ENCODE measurements at regions not wholly inside any gene's neighbourhood (a gene's known extent, or its start where the extent isn't known, plus 50 kb on each side); places are given as distances from the start of the nearest gene placed in this dataset.
A peak's percentile ranks its signal among the peaks of the same experiment; 100 is the strongest.

DNA sequence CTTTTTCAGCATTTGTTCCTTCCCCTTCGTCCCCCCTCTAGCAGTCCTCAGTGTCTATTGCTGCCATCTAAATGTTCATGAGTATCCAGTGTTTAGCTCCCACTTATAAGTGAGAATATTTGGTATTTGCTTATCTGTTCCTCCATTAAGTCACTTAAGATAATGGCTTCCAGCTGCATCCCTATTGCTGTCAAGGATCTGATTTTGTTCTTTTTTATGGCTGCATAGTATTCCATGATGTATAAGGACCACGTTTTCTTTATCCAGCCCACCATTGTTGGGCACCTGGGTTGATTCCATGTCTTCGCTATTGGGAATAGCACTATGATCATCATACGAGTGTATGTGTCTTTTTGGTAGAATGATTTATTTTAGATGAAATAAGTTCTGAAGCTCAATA, 166.9 kb upstream of the NCK2 start:
- H4K20me1 ChIP-seq (ENCODE audit: control insufficient read depth, extremely low read depth, insufficient read depth, low read length), result no peaks in the 10 kb centered on the region
- H3K9me1 ChIP-seq (ENCODE audit: control insufficient read depth, extremely low read depth, insufficient read depth, low read length), result no peaks in the 10 kb centered on the region
- no peak overlapping the region for H3K4me3 ChIP-seq (ENCODE audit: control insufficient read depth in 2 of 3, extremely low read depth in 1 of 3, insufficient read depth in 2 of 3, low read depth in 1 of 3, low read length in 3 of 3)
- FAIRE-seq, result no peak
- no peaks in the 10 kb centered on the region for H3K27me3 ChIP-seq (ENCODE audit: control insufficient read depth, extremely low read depth, insufficient read depth, low read length)
- H3K36me3 ChIP-seq (ENCODE audit: control insufficient read depth in 2 of 2, extremely low read depth in 1 of 2, insufficient read depth in 2 of 2, low read length in 2 of 2), result no peaks in the 10 kb centered on the region
- H2AFZ ChIP-seq (ENCODE audit: control insufficient read depth, low read length), result no peak overlapping the region
- TF ChIP-seq EZH2 (IDR thresholded peaks at IDR 0.05; ENCODE audit: low read length), result no peak
- TF ChIP-seq, protein P1, sequence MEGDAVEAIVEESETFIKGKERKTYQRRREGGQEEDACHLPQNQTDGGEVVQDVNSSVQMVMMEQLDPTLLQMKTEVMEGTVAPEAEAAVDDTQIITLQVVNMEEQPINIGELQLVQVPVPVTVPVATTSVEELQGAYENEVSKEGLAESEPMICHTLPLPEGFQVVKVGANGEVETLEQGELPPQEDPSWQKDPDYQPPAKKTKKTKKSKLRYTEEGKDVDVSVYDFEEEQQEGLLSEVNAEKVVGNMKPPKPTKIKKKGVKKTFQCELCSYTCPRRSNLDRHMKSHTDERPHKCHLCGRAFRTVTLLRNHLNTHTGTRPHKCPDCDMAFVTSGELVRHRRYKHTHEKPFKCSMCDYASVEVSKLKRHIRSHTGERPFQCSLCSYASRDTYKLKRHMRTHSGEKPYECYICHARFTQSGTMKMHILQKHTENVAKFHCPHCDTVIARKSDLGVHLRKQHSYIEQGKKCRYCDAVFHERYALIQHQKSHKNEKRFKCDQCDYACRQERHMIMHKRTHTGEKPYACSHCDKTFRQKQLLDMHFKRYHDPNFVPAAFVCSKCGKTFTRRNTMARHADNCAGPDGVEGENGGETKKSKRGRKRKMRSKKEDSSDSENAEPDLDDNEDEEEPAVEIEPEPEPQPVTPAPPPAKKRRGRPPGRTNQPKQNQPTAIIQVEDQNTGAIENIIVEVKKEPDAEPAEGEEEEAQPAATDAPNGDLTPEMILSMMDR (optimal IDR thresholded peaks at IDR 0.05 in 1 of 3, IDR thresholded peaks at IDR 0.05 in 1 of 3, conservative IDR thresholded peaks at IDR 0.05 in 1 of 3; ENCODE audit: extremely low read depth in 1 of 3, insufficient read depth in 2 of 3, low read length in 3 of 3), result no peak
- no peak overlapping the region for H3K27ac ChIP-seq (ENCODE audit: control insufficient read depth, insufficient read depth, low read length)
- no peak overlapping the region for H3K9ac ChIP-seq (ENCODE audit: control insufficient read depth, extremely low read depth, insufficient read depth, low read length)
- DNase-seq (ENCODE audit: low read depth, low spot score), result no peak
- dilution Hi-C loops (cut with MboI; ENCODE audit: extremely low pct_ligation_motif_present, low sequenced_read_pairs), result no loop called here
- H3K9me3 ChIP-seq (ENCODE audit: control insufficient read depth, low read depth, low read length), result no peaks in the 10 kb centered on the region
- no peaks in the 10 kb centered on the region for H3K79me2 ChIP-seq (ENCODE audit: control insufficient read depth, insufficient read depth, low read length)
- no peak overlapping the region for H3K4me2 ChIP-seq (ENCODE audit: control insufficient read depth, extremely low read depth, insufficient read depth, low read depth, low read length)
- H3K4me1 ChIP-seq (ENCODE audit: control insufficient read depth, extremely low read depth, insufficient read depth, low read length), result peaks cover 5% of the 10 kb centered on the region

DNA sequence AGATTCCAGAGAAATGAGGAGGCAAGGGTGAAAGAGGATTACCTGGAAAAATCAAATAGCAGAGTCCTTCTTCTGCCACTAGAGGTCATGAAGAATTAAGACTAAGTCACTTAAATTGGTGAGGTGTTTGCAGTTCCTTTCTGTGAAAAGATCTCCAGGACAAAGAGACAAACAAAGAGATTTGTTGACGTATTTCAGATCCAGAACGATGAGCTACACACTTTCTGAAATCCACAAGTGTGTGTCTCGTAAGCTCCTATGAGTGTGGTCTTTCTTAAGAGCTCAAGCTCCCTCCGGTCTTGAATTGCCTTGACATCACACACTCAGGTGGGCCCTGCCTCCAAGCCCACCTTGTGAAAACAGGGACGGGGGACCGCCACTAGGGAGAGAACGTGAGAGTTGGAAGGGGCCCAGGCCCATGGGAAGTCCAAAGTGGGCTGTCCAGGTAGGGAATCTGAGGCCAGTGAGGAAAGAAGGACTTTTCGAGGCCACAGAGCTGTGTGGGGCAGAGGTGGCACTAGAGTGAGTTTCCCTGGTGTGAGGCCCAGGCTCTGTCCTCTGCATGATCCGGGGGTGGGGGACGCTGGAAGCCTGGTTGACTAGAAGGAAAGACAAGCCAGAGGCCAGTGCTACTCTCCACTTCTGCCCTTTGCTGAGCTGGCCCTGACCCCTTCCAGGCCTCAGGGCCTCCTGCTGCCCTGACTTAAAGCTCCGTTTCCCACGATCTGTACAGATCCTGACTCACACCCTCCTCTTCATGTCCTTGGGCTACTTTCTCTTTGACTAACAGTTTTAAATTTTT, 168.1 kb upstream of the NCK2 start:
- Histone ChIP-seq H3K27ac (ENCODE audit: control insufficient read depth, insufficient read depth, low read length) (no peak overlapping the region), H3K4me3 (ENCODE audit: control insufficient read depth in 2 of 3, extremely low read depth in 1 of 3, insufficient read depth in 2 of 3, low read depth in 1 of 3, low read length in 3 of 3) (no peak overlapping the region), H3K9ac (ENCODE audit: control insufficient read depth, extremely low read depth, insufficient read depth, low read length) (peak overlapping the region; percentile 51), H2AFZ (ENCODE audit: control insufficient read depth, low read length) (peak overlapping the region; percentile 53), H3K79me2 (ENCODE audit: control insufficient read depth, insufficient read depth, low read length) (no peaks in the 10 kb centered on the region), H4K20me1 (ENCODE audit: control insufficient read depth, extremely low read depth, insufficient read depth, low read length) (no peaks in the 10 kb centered on the region), H3K4me2 (ENCODE audit: control insufficient read depth, extremely low read depth, insufficient read depth, low read depth, low read length) (peak overlapping the region; percentile 18), H3K4me1 (ENCODE audit: control insufficient read depth, extremely low read depth, insufficient read depth, low read length) (peaks cover 5% of the 10 kb centered on the region), H3K36me3 (ENCODE audit: control insufficient read depth in 2 of 2, extremely low read depth in 1 of 2, insufficient read depth in 2 of 2, low read length in 2 of 2) (no peaks in the 10 kb centered on the region), H3K9me3 (ENCODE audit: control insufficient read depth, low read depth, low read length) (no peaks in the 10 kb centered on the region), H3K27me3 (ENCODE audit: control insufficient read depth, extremely low read depth, insufficient read depth, low read length) (no peaks in the 10 kb centered on the region), H3K9me1 (ENCODE audit: control insufficient read depth, extremely low read depth, insufficient read depth, low read length) (no peaks in the 10 kb centered on the region)
- DNase-seq (ENCODE audit: low read depth, low spot score), result no peak
- dilution Hi-C loops (cut with MboI; ENCODE audit: extremely low pct_ligation_motif_present, low sequenced_read_pairs), result no loop called here
- TF ChIP-seq, protein P1 (optimal IDR thresholded peaks at IDR 0.05 in 1 of 3, IDR thresholded peaks at IDR 0.05 in 1 of 3, conservative IDR thresholded peaks at IDR 0.05 in 1 of 3; ENCODE audit: extremely low read depth in 1 of 3, insufficient read depth in 2 of 3, low read length in 3 of 3), result peak; percentile 16 to 60 (median 57)
- TF ChIP-seq EZH2 (IDR thresholded peaks at IDR 0.05; ENCODE audit: low read length), result no peak
- peak; percentile 59 for FAIRE-seq

All from keratinocyte (primary cell).